Upper lobe of left lung (tissue), 4 donors: ENCODE measurements at regions not wholly inside any gene's neighbourhood (a gene's known extent, or its start where the extent isn't known, plus 50 kb on each side); places are given as distances from the start of the nearest gene placed in this dataset.

Experiments
- CTCF ChIP-seq, 6 experiments: fragments of 450-650 bp in 4 of 6; fragments of 200-600 bp in 2 of 6; sonication (generic) in 2 of 6; IDR thresholded peaks; one replicate each; pipeline ENCODE4 v1.5.1; 2016 to 2019; ENCODE audit warnings: antibody characterized with exemption in 6 of 6
- EP300 ChIP-seq, 4 donors: sonication (generic); formaldehyde crosslinking; IDR thresholded peaks; one replicate each; pipeline ENCODE4 v1.5.1; 2017; ENCODE audit warnings: antibody characterized with exemption in 4 of 4, control low read depth in 2 of 4
- POLR2A ChIP-seq, 4 donors: fragments of 450-650 bp; IDR thresholded peaks; one replicate each; pipeline ENCODE4 v1.5.1; 2016 to 2017; ENCODE audit warnings: antibody characterized with exemption in 4 of 4, mild to moderate bottlenecking in 2 of 4
- POLR2AphosphoS5 ChIP-seq, 2 donors: sonication (generic); formaldehyde crosslinking; IDR thresholded peaks; one replicate each; pipeline ENCODE4 v1.5.1; 2017; ENCODE audit warnings: antibody characterized with exemption in 2 of 2

- no peak for TF ChIP-seq CTCF (IDR thresholded peaks at IDR 0.05)
- no peak for TF ChIP-seq POLR2AphosphoS5 (IDR thresholded peaks at IDR 0.05)
- TF ChIP-seq EP300 (IDR thresholded peaks at IDR 0.05), result no peak
- TF ChIP-seq POLR2A (IDR thresholded peaks at IDR 0.05), result no peak
Observed at GRCh38 chr1:47507881-47508701, 70.2 kb downstream of the FOXD2 start.
